ENCODE measurements at regions not wholly inside any gene's neighbourhood (a gene's known extent, or its start where the extent isn't known, plus 50 kb on each side); places are given as distances from the start of the nearest gene placed in this dataset.

DNA sequence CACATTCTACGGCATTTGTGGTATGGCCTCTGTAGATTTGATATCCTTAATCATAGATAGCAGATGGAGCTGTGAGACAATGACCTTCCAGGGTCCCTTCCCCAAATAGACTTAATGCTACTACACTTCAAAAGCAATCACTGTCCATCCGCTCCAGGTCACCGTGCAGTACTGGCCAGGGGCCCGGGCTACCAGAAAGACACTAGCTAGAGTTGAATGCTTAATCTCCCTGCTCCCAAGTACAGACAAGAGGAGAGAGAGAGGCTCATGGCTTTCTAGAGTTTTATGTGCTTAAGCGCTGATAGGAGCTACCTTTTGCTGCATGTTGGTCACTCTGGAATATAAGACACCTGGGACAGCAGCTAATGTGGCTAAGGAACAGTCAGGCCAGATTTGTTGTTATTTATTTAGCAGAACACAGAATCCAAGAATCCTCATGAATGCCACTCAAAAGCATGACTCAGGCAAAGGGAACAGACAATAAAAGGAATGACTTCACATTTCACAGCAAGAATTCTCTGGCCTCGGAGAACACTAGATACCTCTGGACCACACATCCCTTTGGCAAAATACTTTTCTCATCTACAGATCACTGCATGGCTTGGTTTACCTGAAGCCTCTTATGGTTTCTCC lies 165.0 kb downstream of the LACC1 start:
- TF ChIP-seq, protein P1, sequence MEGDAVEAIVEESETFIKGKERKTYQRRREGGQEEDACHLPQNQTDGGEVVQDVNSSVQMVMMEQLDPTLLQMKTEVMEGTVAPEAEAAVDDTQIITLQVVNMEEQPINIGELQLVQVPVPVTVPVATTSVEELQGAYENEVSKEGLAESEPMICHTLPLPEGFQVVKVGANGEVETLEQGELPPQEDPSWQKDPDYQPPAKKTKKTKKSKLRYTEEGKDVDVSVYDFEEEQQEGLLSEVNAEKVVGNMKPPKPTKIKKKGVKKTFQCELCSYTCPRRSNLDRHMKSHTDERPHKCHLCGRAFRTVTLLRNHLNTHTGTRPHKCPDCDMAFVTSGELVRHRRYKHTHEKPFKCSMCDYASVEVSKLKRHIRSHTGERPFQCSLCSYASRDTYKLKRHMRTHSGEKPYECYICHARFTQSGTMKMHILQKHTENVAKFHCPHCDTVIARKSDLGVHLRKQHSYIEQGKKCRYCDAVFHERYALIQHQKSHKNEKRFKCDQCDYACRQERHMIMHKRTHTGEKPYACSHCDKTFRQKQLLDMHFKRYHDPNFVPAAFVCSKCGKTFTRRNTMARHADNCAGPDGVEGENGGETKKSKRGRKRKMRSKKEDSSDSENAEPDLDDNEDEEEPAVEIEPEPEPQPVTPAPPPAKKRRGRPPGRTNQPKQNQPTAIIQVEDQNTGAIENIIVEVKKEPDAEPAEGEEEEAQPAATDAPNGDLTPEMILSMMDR (IDR thresholded peaks at IDR 0.05) = no peak
- TF ChIP-seq POLR2A (IDR thresholded peaks at IDR 0.05) (no peak), EP300 (IDR thresholded peaks at IDR 0.05) (no peak)

Data from tibial nerve (tissue), 4 donors.